Middle frontal gyrus (tissue), 1 donor: ENCODE measurements at regions not wholly inside any gene's neighbourhood (a gene's known extent, or its start where the extent isn't known, plus 50 kb on each side); places are given as distances from the start of the nearest gene placed in this dataset.
"Not testable (repeated sequence)": the region's sequence is repeated elsewhere in the genome, so short reads cannot be mapped to it uniquely, and the experiment has no call there.

ENCODE experiments used
- DNase-seq: peaks from one replicate; pipeline ENCODE4 v3.0.0-alpha.2; 2015; ENCODE audit warnings: low spot score; ENCODE audit errors: extremely low spot score

- DNase-seq, result no peak
Observed at GRCh38 chr13:48806522-48806921, 152.8 kb downstream of the CYSLTR2 start.

GRCh38 chr13:48808683-48809082 lies 155.0 kb downstream of the CYSLTR2 start:
- DNase-seq, result no peak

- no peak for DNase-seq
Observed at GRCh38 chr13:48810013-48810412, 156.3 kb downstream of the CYSLTR2 start.

- no peak for DNase-seq
Observed at GRCh38 chr13:48813518-48813917, 159.8 kb downstream of the CYSLTR2 start.

GRCh38 chr13:48816700-48817099 lies 159.0 kb upstream of the FNDC3A start:
- DNase-seq, result no peak

GRCh38 chr13:48817166-48817802 lies 158.4 kb upstream of the FNDC3A start:
- no peak for DNase-seq

GRCh38 chr13:48818495-48819356 lies 157.0 kb upstream of the FNDC3A start:
- no peak for DNase-seq

- no peak for DNase-seq
Observed at GRCh38 chr13:48819376-48819775, 156.3 kb upstream of the FNDC3A start.

GRCh38 chr13:48819899-48820298 lies 155.8 kb upstream of the FNDC3A start:
- no peak for DNase-seq

GRCh38 chr13:48823526-48823925 lies 152.2 kb upstream of the FNDC3A start:
- not testable (repeated sequence) for DNase-seq

- no peak for DNase-seq
Observed at GRCh38 chr13:48826039-48826438, 149.7 kb upstream of the FNDC3A start.

- DNase-seq, result not testable (repeated sequence)
Observed at GRCh38 chr13:48826922-48827454, 148.7 kb upstream of the FNDC3A start.

GRCh38 chr13:48827709-48828108 lies 148.0 kb upstream of the FNDC3A start:
- DNase-seq, result no peak

- DNase-seq, result no peak
Observed at GRCh38 chr13:48828962-48829411, 146.7 kb upstream of the FNDC3A start.

GRCh38 chr13:48829536-48829935 lies 146.2 kb upstream of the FNDC3A start:
- DNase-seq, result no peak

- no peak for DNase-seq
Observed at GRCh38 chr13:48831248-48831647, 144.5 kb upstream of the FNDC3A start.

GRCh38 chr13:48833412-48833811 lies 142.3 kb upstream of the FNDC3A start:
- no peak for DNase-seq

- not testable (repeated sequence) for DNase-seq
Observed at GRCh38 chr13:48835326-48835725, 140.4 kb upstream of the FNDC3A start.

- no peak for DNase-seq
Observed at GRCh38 chr13:48838193-48838973, 137.3 kb upstream of the FNDC3A start.

GRCh38 chr13:48839171-48839570 lies 136.5 kb upstream of the FNDC3A start:
- DNase-seq, result no peak

- no peak for DNase-seq
Observed at GRCh38 chr13:48840366-48840765, 135.3 kb upstream of the FNDC3A start.

GRCh38 chr13:48842316-48842715 lies 133.4 kb upstream of the FNDC3A start:
- DNase-seq, result no peak
